ENCODE measurements at regions not wholly inside any gene's neighbourhood (a gene's known extent, or its start where the extent isn't known, plus 50 kb on each side); places are given as distances from the start of the nearest gene placed in this dataset.

DNA sequence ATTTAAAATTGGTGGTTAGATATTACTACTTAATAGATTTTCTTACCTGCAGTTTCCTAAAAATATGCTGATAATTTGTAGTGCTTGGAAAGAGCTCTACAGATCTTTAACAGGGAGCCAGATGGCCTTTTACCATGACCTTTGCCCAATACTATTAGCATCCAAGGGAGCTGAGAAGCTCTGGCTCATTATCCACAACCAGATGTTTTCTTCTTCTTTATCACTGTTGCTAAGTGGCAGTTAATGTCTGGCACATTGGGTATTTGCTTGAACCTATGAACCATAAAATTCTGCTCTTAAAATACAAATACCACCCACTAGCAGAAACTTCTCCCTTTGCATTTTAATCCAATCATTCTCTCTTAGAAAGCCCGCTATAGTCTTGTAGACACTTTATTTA is 1480.3 kb downstream of the C4orf33 start:
- no peaks in the 10 kb centered on the region for H3K36me3 ChIP-seq (ENCODE audit: insufficient read depth)

DNA sequence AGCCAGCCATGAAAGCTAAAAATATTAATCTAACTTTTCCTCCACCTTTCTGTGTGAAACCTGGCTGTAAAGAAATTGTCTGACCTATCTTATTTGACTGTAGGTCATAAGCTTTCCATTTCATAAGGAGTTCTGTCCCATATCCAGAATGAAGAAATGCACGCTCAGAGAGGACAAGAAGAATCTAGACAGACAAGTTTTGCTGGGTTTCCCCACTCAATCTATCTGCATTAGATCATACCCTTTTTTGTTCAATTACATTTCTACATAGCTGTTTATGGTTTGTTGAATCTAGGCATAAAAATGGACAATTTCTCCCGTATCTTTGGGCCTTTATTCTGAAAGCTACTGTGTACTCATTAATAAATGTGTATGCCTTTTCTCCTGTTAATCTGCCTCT is 1495.1 kb downstream of the C4orf33 start:
- TF ChIP-seq, protein P1, sequence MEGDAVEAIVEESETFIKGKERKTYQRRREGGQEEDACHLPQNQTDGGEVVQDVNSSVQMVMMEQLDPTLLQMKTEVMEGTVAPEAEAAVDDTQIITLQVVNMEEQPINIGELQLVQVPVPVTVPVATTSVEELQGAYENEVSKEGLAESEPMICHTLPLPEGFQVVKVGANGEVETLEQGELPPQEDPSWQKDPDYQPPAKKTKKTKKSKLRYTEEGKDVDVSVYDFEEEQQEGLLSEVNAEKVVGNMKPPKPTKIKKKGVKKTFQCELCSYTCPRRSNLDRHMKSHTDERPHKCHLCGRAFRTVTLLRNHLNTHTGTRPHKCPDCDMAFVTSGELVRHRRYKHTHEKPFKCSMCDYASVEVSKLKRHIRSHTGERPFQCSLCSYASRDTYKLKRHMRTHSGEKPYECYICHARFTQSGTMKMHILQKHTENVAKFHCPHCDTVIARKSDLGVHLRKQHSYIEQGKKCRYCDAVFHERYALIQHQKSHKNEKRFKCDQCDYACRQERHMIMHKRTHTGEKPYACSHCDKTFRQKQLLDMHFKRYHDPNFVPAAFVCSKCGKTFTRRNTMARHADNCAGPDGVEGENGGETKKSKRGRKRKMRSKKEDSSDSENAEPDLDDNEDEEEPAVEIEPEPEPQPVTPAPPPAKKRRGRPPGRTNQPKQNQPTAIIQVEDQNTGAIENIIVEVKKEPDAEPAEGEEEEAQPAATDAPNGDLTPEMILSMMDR (conservative IDR thresholded peaks at IDR 0.05; ENCODE audit: low read depth, low read length) = no peak
- H3K4me2 ChIP-seq = no peak overlapping the region

More for the DNA sequence above, 1480.3 kb downstream of the C4orf33 start:
- no peak overlapping the region for H3K4me2 ChIP-seq
- H3K4me3 ChIP-seq (IDR thresholded peaks at IDR 0.05; ENCODE audit: insufficient read depth, low read depth, low read length) = no peak overlapping the region
- no peaks in the 10 kb centered on the region for H3K79me2 ChIP-seq (ENCODE audit: insufficient read depth, low read depth)
- peaks cover 42% of the 10 kb centered on the region for H3K4me1 ChIP-seq (ENCODE audit: low read depth, poor library complexity, severe bottlenecking)
- H4K20me1 ChIP-seq (ENCODE audit: insufficient read depth) = no peaks in the 10 kb centered on the region
- H3K9ac ChIP-seq = no peak overlapping the region
- H3K27ac ChIP-seq = no peak overlapping the region
- TF ChIP-seq, protein P1 (conservative IDR thresholded peaks at IDR 0.05; ENCODE audit: low read depth, low read length) = no peak
- no peaks in the 10 kb centered on the region for H3K27me3 ChIP-seq (ENCODE audit: insufficient read depth, low read depth)
- H2AFZ ChIP-seq (ENCODE audit: low read depth) = no peak overlapping the region

DNA sequence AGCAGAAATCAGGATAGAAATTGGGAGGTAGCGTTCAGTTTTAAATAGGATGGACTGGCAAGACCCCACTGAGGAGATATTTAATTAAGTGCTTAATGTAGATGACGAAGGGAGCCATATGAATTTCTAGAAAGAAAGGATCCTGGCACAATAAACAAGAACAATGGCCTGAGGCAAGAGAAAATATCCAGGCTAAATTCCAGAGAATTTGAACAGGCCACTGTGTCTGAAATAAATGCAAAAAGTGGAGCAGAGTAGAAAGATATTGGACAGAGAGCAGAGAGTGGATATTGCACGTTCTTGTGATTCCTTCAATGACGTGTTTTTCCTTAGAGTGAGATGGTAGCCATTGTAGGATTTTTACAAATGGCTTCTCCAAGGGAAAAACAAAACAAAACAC is 1504.8 kb downstream of the C4orf33 start:
- H3K4me2 ChIP-seq = no peak overlapping the region
- H2AFZ ChIP-seq (ENCODE audit: low read depth) = no peak overlapping the region
- H3K36me3 ChIP-seq (ENCODE audit: insufficient read depth) = no peaks in the 10 kb centered on the region
- H3K4me1 ChIP-seq (ENCODE audit: low read depth, poor library complexity, severe bottlenecking) = no peaks in the 10 kb centered on the region
- H3K9ac ChIP-seq = no peak overlapping the region
- H3K27ac ChIP-seq = no peak overlapping the region
- no peaks in the 10 kb centered on the region for H3K27me3 ChIP-seq (ENCODE audit: insufficient read depth, low read depth)
- no peaks in the 10 kb centered on the region for H3K79me2 ChIP-seq (ENCODE audit: insufficient read depth, low read depth)
- no peaks in the 10 kb centered on the region for H4K20me1 ChIP-seq (ENCODE audit: insufficient read depth)
- H3K4me3 ChIP-seq (IDR thresholded peaks at IDR 0.05; ENCODE audit: insufficient read depth, low read depth, low read length) = no peak overlapping the region
- TF ChIP-seq, protein P1 (conservative IDR thresholded peaks at IDR 0.05; ENCODE audit: low read depth, low read length) = no peak

More for the DNA sequence above, 1495.1 kb downstream of the C4orf33 start:
- Histone ChIP-seq H4K20me1 (ENCODE audit: insufficient read depth) (no peaks in the 10 kb centered on the region), H3K79me2 (ENCODE audit: insufficient read depth, low read depth) (no peaks in the 10 kb centered on the region), H3K27ac (no peak overlapping the region), H3K27me3 (ENCODE audit: insufficient read depth, low read depth) (no peaks in the 10 kb centered on the region), H2AFZ (ENCODE audit: low read depth) (no peak overlapping the region), H3K4me1 (ENCODE audit: low read depth, poor library complexity, severe bottlenecking) (peaks cover 23% of the 10 kb centered on the region), H3K36me3 (ENCODE audit: insufficient read depth) (no peaks in the 10 kb centered on the region), H3K9ac (no peak overlapping the region), H3K4me3 (IDR thresholded peaks at IDR 0.05; ENCODE audit: insufficient read depth, low read depth, low read length) (no peak overlapping the region)

DNA sequence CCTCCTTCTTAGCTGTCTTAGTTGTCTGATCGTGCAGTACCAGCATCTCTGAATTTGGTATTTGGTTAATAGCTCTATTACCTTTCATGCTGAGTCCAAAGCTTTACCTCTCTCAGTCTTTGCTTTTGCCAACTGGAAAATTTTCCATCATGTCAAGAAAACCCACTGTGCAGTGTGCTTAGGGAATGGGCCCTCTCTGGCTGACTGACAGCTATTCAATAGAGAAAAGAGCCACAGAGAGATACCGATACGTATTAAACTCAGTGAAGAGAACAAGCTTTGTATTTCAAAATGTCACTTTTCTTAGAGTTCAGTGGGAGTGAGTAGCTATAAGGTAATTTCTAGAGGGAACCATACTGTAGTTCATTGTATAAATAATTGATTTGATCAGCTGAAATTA is 1507.1 kb downstream of the C4orf33 start:
- no peaks in the 10 kb centered on the region for H3K36me3 ChIP-seq (ENCODE audit: insufficient read depth)
- H3K79me2 ChIP-seq (ENCODE audit: insufficient read depth, low read depth) = no peaks in the 10 kb centered on the region
- H4K20me1 ChIP-seq (ENCODE audit: insufficient read depth) = no peaks in the 10 kb centered on the region
- no peak overlapping the region for H2AFZ ChIP-seq (ENCODE audit: low read depth)
- no peaks in the 10 kb centered on the region for H3K27me3 ChIP-seq (ENCODE audit: insufficient read depth, low read depth)
- no peak overlapping the region for H3K9ac ChIP-seq
- H3K4me2 ChIP-seq = no peak overlapping the region
- peaks cover 5% of the 10 kb centered on the region for H3K4me1 ChIP-seq (ENCODE audit: low read depth, poor library complexity, severe bottlenecking)
- H3K27ac ChIP-seq = no peak overlapping the region
- TF ChIP-seq, protein P1 (conservative IDR thresholded peaks at IDR 0.05; ENCODE audit: low read depth, low read length) = no peak
- H3K4me3 ChIP-seq (IDR thresholded peaks at IDR 0.05; ENCODE audit: insufficient read depth, low read depth, low read length) = no peak overlapping the region

All from KMS-11 (cell line).